ENCODE measurements at regions not wholly inside any gene's neighbourhood (a gene's known extent, or its start where the extent isn't known, plus 50 kb on each side); places are given as distances from the start of the nearest gene placed in this dataset.

DNA sequence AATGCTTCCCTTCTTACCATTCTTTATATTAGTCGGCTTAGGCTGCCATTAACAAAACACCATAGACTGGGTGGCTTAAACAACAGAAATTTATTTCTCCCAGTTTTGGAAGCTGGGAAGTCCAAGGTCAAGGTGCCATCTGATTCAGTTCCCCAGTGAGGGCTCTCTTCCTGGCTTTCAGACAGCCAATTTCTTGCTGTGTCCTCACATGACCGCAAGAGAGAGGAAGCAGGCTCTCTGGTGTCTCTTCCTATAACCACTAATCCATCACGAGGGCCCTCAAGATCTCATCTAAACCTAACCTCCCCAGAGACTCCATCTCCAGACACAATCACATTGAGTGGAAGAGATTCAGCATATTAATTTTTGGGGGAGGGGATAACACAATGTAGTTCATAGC, 193.0 kb upstream of the SGK1 start:
- TF ChIP-seq, protein P1, sequence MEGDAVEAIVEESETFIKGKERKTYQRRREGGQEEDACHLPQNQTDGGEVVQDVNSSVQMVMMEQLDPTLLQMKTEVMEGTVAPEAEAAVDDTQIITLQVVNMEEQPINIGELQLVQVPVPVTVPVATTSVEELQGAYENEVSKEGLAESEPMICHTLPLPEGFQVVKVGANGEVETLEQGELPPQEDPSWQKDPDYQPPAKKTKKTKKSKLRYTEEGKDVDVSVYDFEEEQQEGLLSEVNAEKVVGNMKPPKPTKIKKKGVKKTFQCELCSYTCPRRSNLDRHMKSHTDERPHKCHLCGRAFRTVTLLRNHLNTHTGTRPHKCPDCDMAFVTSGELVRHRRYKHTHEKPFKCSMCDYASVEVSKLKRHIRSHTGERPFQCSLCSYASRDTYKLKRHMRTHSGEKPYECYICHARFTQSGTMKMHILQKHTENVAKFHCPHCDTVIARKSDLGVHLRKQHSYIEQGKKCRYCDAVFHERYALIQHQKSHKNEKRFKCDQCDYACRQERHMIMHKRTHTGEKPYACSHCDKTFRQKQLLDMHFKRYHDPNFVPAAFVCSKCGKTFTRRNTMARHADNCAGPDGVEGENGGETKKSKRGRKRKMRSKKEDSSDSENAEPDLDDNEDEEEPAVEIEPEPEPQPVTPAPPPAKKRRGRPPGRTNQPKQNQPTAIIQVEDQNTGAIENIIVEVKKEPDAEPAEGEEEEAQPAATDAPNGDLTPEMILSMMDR (IDR thresholded peaks at IDR 0.05; ENCODE audit: low read depth, low read length, poor library complexity, severe bottlenecking): no peak
- TF ChIP-seq EZH2phosphoT487 (IDR thresholded peaks at IDR 0.05; ENCODE audit: borderline replicate concordance, low read length): no peak

Measured in DOHH2 (cell line).